ENCODE measurements at regions not wholly inside any gene's neighbourhood (a gene's known extent, or its start where the extent isn't known, plus 50 kb on each side); places are given as distances from the start of the nearest gene placed in this dataset.

- ATAC-seq = no peak
- Histone ChIP-seq H3K9me3 (no peaks in the 10 kb centered on the region), H3K36me3 (no peaks in the 10 kb centered on the region), H3K27ac (no peak overlapping the region), H3K27me3 (ENCODE audit: low read depth) (no peaks in the 10 kb centered on the region), H3K4me3 (no peak overlapping the region), H3K4me1 (no peaks in the 10 kb centered on the region)
- intact Hi-C loops (cut with DNase I) = no loop called here
- TF ChIP-seq CTCF (IDR thresholded peaks at IDR 0.05) = no peak
- no peak for DNase-seq
Measured at GRCh38 chr2:38230756-38231155, 146.3 kb downstream of the ATL2 start.

- Histone ChIP-seq H3K27me3 (ENCODE audit: low read depth) (no peaks in the 10 kb centered on the region), H3K4me1 (no peaks in the 10 kb centered on the region), H3K27ac (no peak overlapping the region), H3K9me3 (no peaks in the 10 kb centered on the region), H3K4me3 (no peak overlapping the region), H3K36me3 (no peaks in the 10 kb centered on the region)
- intact Hi-C loops (cut with DNase I) = no loop called here
- DNase-seq (no peak), ATAC-seq (no peak)
- TF ChIP-seq CTCF (IDR thresholded peaks at IDR 0.05) = no peak
Measured at GRCh38 chr2:38228753-38229152, 148.3 kb downstream of the ATL2 start.

GRCh38 chr2:38224821-38225437 is 149.0 kb upstream of the CYP1B1 start:
- H3K27ac ChIP-seq = no peak overlapping the region
- no peak for TF ChIP-seq CTCF (IDR thresholded peaks at IDR 0.05)
- no peak for ATAC-seq
- no peaks in the 10 kb centered on the region for H3K27me3 ChIP-seq (ENCODE audit: low read depth)
- H3K9me3 ChIP-seq = no peaks in the 10 kb centered on the region
- intact Hi-C loops (cut with DNase I) = no loop called here
- H3K4me3 ChIP-seq = no peak overlapping the region
- no peak for DNase-seq
- H3K4me1 ChIP-seq = no peaks in the 10 kb centered on the region
- no peaks in the 10 kb centered on the region for H3K36me3 ChIP-seq

GRCh38 chr2:38224181-38224580 is 148.2 kb upstream of the CYP1B1 start:
- Histone ChIP-seq H3K4me3 (no peak overlapping the region), H3K27ac (no peak overlapping the region), H3K27me3 (ENCODE audit: low read depth) (no peaks in the 10 kb centered on the region), H3K36me3 (no peaks in the 10 kb centered on the region), H3K9me3 (no peaks in the 10 kb centered on the region), H3K4me1 (no peaks in the 10 kb centered on the region)
- DNase-seq (no peak), ATAC-seq (no peak)
- TF ChIP-seq CTCF (IDR thresholded peaks at IDR 0.05) = no peak
- intact Hi-C loops (cut with DNase I) = no loop called here

GRCh38 chr2:38223256-38223655 is 147.3 kb upstream of the CYP1B1 start:
- TF ChIP-seq CTCF (IDR thresholded peaks at IDR 0.05) = no peak
- H3K27ac ChIP-seq = no peak overlapping the region
- intact Hi-C loops (cut with DNase I) = no loop called here
- H3K27me3 ChIP-seq (ENCODE audit: low read depth) = no peaks in the 10 kb centered on the region
- DNase-seq (no peak), ATAC-seq (no peak)
- no peaks in the 10 kb centered on the region for H3K4me1 ChIP-seq
- H3K4me3 ChIP-seq = no peak overlapping the region
- no peaks in the 10 kb centered on the region for H3K36me3 ChIP-seq
- no peaks in the 10 kb centered on the region for H3K9me3 ChIP-seq

GRCh38 chr2:38220164-38220563 is 144.2 kb upstream of the CYP1B1 start:
- ATAC-seq = no peak
- no peaks in the 10 kb centered on the region for H3K27me3 ChIP-seq (ENCODE audit: low read depth)
- no peak for DNase-seq
- H3K36me3 ChIP-seq = no peaks in the 10 kb centered on the region
- no peaks in the 10 kb centered on the region for H3K9me3 ChIP-seq
- no peak for TF ChIP-seq CTCF (IDR thresholded peaks at IDR 0.05)
- H3K4me1 ChIP-seq = no peaks in the 10 kb centered on the region
- H3K4me3 ChIP-seq = no peak overlapping the region
- intact Hi-C loops (cut with DNase I) = no loop called here
- no peak overlapping the region for H3K27ac ChIP-seq

All from lower lobe of right lung (tissue), 2 donors.